ENCODE measurements at regions not wholly inside any gene's neighbourhood (a gene's known extent, or its start where the extent isn't known, plus 50 kb on each side); places are given as distances from the start of the nearest gene placed in this dataset.

GRCh38 chr12:91833780-91834359 lies 311.8 kb downstream of the BTG1 start:
- TF ChIP-seq CTCF (IDR thresholded peaks at IDR 0.05) (no peak), POLR2AphosphoS5 (IDR thresholded peaks at IDR 0.05; ENCODE audit: insufficient read depth in 1 of 2, low read depth in 1 of 2) (no peak)
